HepG2 (cell line): ENCODE measurements at regions not wholly inside any gene's neighbourhood (a gene's known extent, or its start where the extent isn't known, plus 50 kb on each side); places are given as distances from the start of the nearest gene placed in this dataset.

Experiments used
- CAMTA2 ChIP-seq: sonication (generic); formaldehyde crosslinking; IDR thresholded peaks from 2 replicates; pipeline ENCODE4 v1.4.0; 2020; ENCODE audit warnings: mild to moderate bottlenecking, missing genetic modification reagents, borderline replicate concordance
- CREBL2 ChIP-seq: sonication (generic); formaldehyde crosslinking; IDR thresholded peaks from 2 replicates; pipeline ENCODE4 v1.8.1; 2023; ENCODE audit warnings: missing genetic modification reagents, mild to moderate bottlenecking, borderline replicate concordance
- DZIP1 ChIP-seq: sonication (generic); formaldehyde crosslinking; IDR thresholded peaks from 2 replicates; pipeline ENCODE4 v1.5.0; 2020; ENCODE audit warnings: mild to moderate bottlenecking, missing genetic modification reagents
- HOXD1 ChIP-seq: sonication (generic); formaldehyde crosslinking; IDR thresholded peaks from 2 replicates; pipeline ENCODE4 v1.5.0; 2020; ENCODE audit warnings: missing genetic modification reagents
- RNF219 ChIP-seq: sonication (generic); formaldehyde crosslinking; IDR thresholded peaks from 2 replicates; pipeline ENCODE4 v1.5.0; 2020; ENCODE audit warnings: mild to moderate bottlenecking, missing genetic modification reagents
- ZNF282 ChIP-seq: fragments of 450-650 bp; IDR thresholded peaks from 2 replicates; pipeline ENCODE4 v1.6.1; 2018; ENCODE audit not compliant: partially characterized antibody
- ZSCAN31 ChIP-seq: sonication (generic); formaldehyde crosslinking; IDR thresholded peaks from 2 replicates; pipeline ENCODE4 v1.5.0; 2020; ENCODE audit warnings: low read depth, mild to moderate bottlenecking, missing genetic modification reagents
- TF ChIP-seq, protein P1 (sequence below), 2 experiments: sonication (generic) in 1 of 2; formaldehyde crosslinking in 1 of 2; IDR thresholded peaks; 2 replicates each; pipeline versions ENCODE4 v1.6.1 to v1.9.0; 2014 to 2022; ENCODE audit warnings: antibody characterized with exemption in 1 of 2, borderline replicate concordance in 1 of 2, inconsistent platforms in 1 of 2, low read depth in 1 of 2, missing genetic modification reagents in 1 of 2

GRCh38 chr3:117490716-117491115 is 781.1 kb downstream of the TUSC7 start (continued):
- TF ChIP-seq, protein P1, sequence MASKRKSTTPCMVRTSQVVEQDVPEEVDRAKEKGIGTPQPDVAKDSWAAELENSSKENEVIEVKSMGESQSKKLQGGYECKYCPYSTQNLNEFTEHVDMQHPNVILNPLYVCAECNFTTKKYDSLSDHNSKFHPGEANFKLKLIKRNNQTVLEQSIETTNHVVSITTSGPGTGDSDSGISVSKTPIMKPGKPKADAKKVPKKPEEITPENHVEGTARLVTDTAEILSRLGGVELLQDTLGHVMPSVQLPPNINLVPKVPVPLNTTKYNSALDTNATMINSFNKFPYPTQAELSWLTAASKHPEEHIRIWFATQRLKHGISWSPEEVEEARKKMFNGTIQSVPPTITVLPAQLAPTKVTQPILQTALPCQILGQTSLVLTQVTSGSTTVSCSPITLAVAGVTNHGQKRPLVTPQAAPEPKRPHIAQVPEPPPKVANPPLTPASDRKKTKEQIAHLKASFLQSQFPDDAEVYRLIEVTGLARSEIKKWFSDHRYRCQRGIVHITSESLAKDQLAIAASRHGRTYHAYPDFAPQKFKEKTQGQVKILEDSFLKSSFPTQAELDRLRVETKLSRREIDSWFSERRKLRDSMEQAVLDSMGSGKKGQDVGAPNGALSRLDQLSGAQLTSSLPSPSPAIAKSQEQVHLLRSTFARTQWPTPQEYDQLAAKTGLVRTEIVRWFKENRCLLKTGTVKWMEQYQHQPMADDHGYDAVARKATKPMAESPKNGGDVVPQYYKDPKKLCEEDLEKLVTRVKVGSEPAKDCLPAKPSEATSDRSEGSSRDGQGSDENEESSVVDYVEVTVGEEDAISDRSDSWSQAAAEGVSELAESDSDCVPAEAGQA (IDR thresholded peaks at IDR 0.05; ENCODE audit: low read depth) = no peak
- TF ChIP-seq, protein P1 (CRISPR knock-in tag; IDR thresholded peaks at IDR 0.05; ENCODE audit: borderline replicate concordance) = no peak
- TF ChIP-seq ZNF282 (no peak), ZSCAN31 (CRISPR knock-in tag) (no peak), DZIP1 (CRISPR knock-in tag) (no peak), CAMTA2 (CRISPR knock-in tag) (no peak), CREBL2 (CRISPR knock-in tag) (no peak), RNF219 (CRISPR knock-in tag) (no peak), HOXD1 (CRISPR knock-in tag) (no peak)
